B cell (primary cell): ENCODE measurements at regions not wholly inside any gene's neighbourhood (a gene's known extent, or its start where the extent isn't known, plus 50 kb on each side); places are given as distances from the start of the nearest gene placed in this dataset.

Experiments
- ATAC-seq: fragments of 200-7000 bp; cut with Tn5 transposase; one replicate; pipeline ENCODE4 v1.10.0; 2021; ENCODE audit warnings: low read depth, mild to moderate bottlenecking, moderate number of reproducible peaks, moderate library complexity
- CTCF ChIA-PET: fragments of 350-600 bp; sonication (Branson Sonifier 250); formaldehyde crosslinking; loops from one replicate; lab custom pipeline; 2021; ENCODE audit warnings: antibody characterized with exemption, inconsistent platforms; lab: Charles Lee
- POLR2A ChIA-PET: fragments of 350-600 bp; sonication (Branson Sonifier 250); formaldehyde crosslinking; loops from one replicate; lab custom pipeline; 2021; ENCODE audit warnings: antibody characterized with exemption; lab: Charles Lee
- DNase-seq: peaks from one replicate; pipeline ENCODE4 v3.0.0; 2013
- H2AFZ ChIP-seq: 2 replicates; pipeline ENCODE4 v1.6.1; 2012; ENCODE audit warnings: mild to moderate bottlenecking, low read depth, low read length; ENCODE audit not compliant: insufficient read depth, poor library complexity, severe bottlenecking
- H3K27ac ChIP-seq, 2 donors: 1 replicate in 1 of 2; 2 replicates in 1 of 2; pipeline ENCODE4 v1.5.1; 2012 to 2013; ENCODE audit warnings: low read length in 2 of 2, mild to moderate bottlenecking in 2 of 2, moderate library complexity in 1 of 2
- H3K27me3 ChIP-seq, 4 experiments: fragments of 200-600 bp in 1 of 4; sonication (generic) in 1 of 4; replicated peaks in 1 of 4; 1 replicate in 2 of 4; 2 replicates in 2 of 4; pipeline versions ENCODE4 v1.6.1 to v1.7.0; 2013 to 2016; ENCODE audit warnings: low read length in 3 of 4, mild to moderate bottlenecking in 2 of 4, mixed read lengths in 1 of 4, moderate library complexity in 1 of 4; ENCODE audit not compliant: insufficient read depth in 4 of 4, control insufficient read depth in 3 of 4; ENCODE audit errors: control extremely low read depth in 1 of 4
- H3K36me3 ChIP-seq, 2 experiments: replicated peaks in 1 of 2; 1 replicate in 1 of 2; 2 replicates in 1 of 2; pipeline versions ENCODE4 v1.6.1 to v1.7.1; 2013; ENCODE audit warnings: low read length in 1 of 2; ENCODE audit not compliant: insufficient read depth in 2 of 2, control insufficient read depth in 1 of 2; ENCODE audit errors: control extremely low read depth in 1 of 2, extremely low read depth in 1 of 2
- H3K4me1 ChIP-seq, 2 donors: fragments of 200-600 bp in 1 of 2; sonication (generic) in 1 of 2; 1 replicate in 1 of 2; 2 replicates in 1 of 2; pipeline versions ENCODE4 v1.5.1 to v1.6.1; 2013 to 2017; ENCODE audit warnings: low read length in 2 of 2; ENCODE audit not compliant: control insufficient read depth in 2 of 2, insufficient read depth in 2 of 2
- H3K4me2 ChIP-seq: replicated peaks from 2 replicates; pipeline ENCODE3; 2012; ENCODE audit warnings: mild to moderate bottlenecking, low read depth, low read length; ENCODE audit not compliant: poor library complexity, severe bottlenecking
- H3K4me3 ChIP-seq, 5 experiments: fragments of 200-600 bp in 1 of 5; sonication (generic) in 1 of 5; 1 replicate in 3 of 5; 2 replicates in 2 of 5; pipeline versions ENCODE4 v1.5.1 to v1.7.0; 2011 to 2016; ENCODE audit warnings: low read length in 4 of 5, mild to moderate bottlenecking in 4 of 5, low read depth in 2 of 5, control low read depth in 1 of 5, moderate library complexity in 1 of 5; ENCODE audit not compliant: insufficient read depth in 1 of 5; ENCODE audit errors: control extremely low read depth in 1 of 5, extremely low read depth in 1 of 5
- H3K79me2 ChIP-seq: fragments of 200-600 bp; sonication (generic); one replicate; pipeline ENCODE4 v1.6.0; 2016; ENCODE audit warnings: low read length; ENCODE audit not compliant: control insufficient read depth, insufficient read depth
- H3K9ac ChIP-seq: fragments of 200-600 bp; sonication (generic); 2 replicates; pipeline ENCODE4 v1.6.1; 2017; ENCODE audit warnings: mild to moderate bottlenecking, low read length, moderate library complexity
- H3K9me3 ChIP-seq, 3 donors: one replicate each; pipeline versions ENCODE4 v1.6.1 to v1.7.1; 2013; ENCODE audit warnings: low read length in 2 of 3; ENCODE audit not compliant: control insufficient read depth in 2 of 3, insufficient read depth in 1 of 3; ENCODE audit errors: control extremely low read depth in 1 of 3
- H4K20me1 ChIP-seq: 2 replicates; pipeline ENCODE4 v1.6.0; 2012; ENCODE audit warnings: mild to moderate bottlenecking, low read length; ENCODE audit not compliant: insufficient read depth, control insufficient read depth, poor library complexity, severe bottlenecking
- H3K27ac Mint-ChIP-seq: one replicate; pipeline ENCODE4 v1.8.0; 2021; ENCODE audit warnings: mixed read lengths
- H3K27me3 Mint-ChIP-seq: one replicate; pipeline ENCODE4 v1.8.0; 2021; ENCODE audit warnings: mixed read lengths
- H3K4me1 Mint-ChIP-seq: one replicate; pipeline ENCODE4 v1.8.0; 2021; ENCODE audit warnings: mixed read lengths
- H3K4me3 Mint-ChIP-seq: one replicate; pipeline ENCODE4 v1.8.0; 2021; ENCODE audit warnings: mixed read lengths
- H3K9me3 Mint-ChIP-seq: one replicate; pipeline ENCODE4 v1.8.0; 2022; ENCODE audit warnings: mixed read lengths; ENCODE audit not compliant: insufficient read depth
- CTCF ChIP-seq: fragments of 200-600 bp; IDR thresholded peaks from one replicate; pipeline ENCODE4 v1.8.0; 2022; ENCODE audit warnings: antibody characterized with exemption, mild to moderate bottlenecking
- EZH2 ChIP-seq: IDR thresholded peaks from 2 replicates; pipeline ENCODE4 v1.6.1; 2012; ENCODE audit warnings: borderline replicate concordance, low read depth, mild to moderate bottlenecking, moderate library complexity, low read length; ENCODE audit not compliant: insufficient read depth, poor library complexity, severe bottlenecking
- WGBS: methylation state at CpG from one replicate; pipeline ENCODE4 v1.1.5; 2013; ENCODE audit warnings: missing lambda C conversion rate; ENCODE audit not compliant: insufficient coverage; 5-methylcytosine and 5-hydroxymethylcytosine counted together
- intact Hi-C: fragments of 100-400 bp; cut with micrococcal nuclease; formaldehyde crosslinking; loops from one replicate; pipeline ENCODE4 v1.10.0; 2022

DNA sequence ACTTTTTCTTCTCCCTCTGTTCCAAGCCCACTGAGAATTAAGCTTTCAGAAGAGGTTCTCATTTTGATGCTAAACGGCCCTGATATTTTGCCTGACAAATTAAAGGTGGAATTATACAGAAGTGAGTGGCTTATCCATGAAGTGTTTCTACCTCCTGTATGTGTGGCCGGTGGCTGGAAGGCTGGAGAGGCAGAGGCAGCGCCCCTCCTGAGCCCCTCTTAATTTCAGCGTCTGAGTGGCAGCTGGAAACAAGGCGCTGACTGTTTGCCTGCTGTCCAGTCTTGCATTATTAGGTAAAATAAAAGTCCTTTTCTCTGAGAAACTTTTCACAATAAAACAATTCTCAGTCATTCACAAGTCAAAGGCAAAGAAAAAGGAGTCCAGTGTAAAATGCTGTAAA is 685.7 kb downstream of the MCTP2 start:
- H3K27ac ChIP-seq: no peak overlapping the region
- H3K79me2 ChIP-seq: no peaks in the 10 kb centered on the region
- no peak overlapping the region for H2AFZ ChIP-seq
- H3K4me1 ChIP-seq: no peaks in the 10 kb centered on the region
- Mint-ChIP-seq H3K27me3 (no peaks in the 10 kb centered on the region), H3K4me3 (no peak overlapping the region), H3K9me3 (no peaks in the 10 kb centered on the region), H3K4me1 (no peaks in the 10 kb centered on the region), H3K27ac (no peak overlapping the region)
- no peak for ATAC-seq
- no peak for DNase-seq
- no peaks in the 10 kb centered on the region for H4K20me1 ChIP-seq
- no peak overlapping the region for H3K4me3 ChIP-seq
- no peaks in the 10 kb centered on the region for H3K27me3 ChIP-seq
- ChIA-PET POLR2A (no interaction called here), CTCF (no interaction called here)
- no peak overlapping the region for H3K4me2 ChIP-seq
- intact Hi-C loops: no loop called here
- no peak overlapping the region for H3K9ac ChIP-seq
- H3K36me3 ChIP-seq: no peaks in the 10 kb centered on the region
- WGBS: 86% methylated on average over 2 of the region's 5 CpGs
- peaks cover 0 to 3% (median 0%) of the 10 kb centered on the region in 3 donors for H3K9me3 ChIP-seq
- TF ChIP-seq CTCF (no peak), EZH2 (no peak)

DNA sequence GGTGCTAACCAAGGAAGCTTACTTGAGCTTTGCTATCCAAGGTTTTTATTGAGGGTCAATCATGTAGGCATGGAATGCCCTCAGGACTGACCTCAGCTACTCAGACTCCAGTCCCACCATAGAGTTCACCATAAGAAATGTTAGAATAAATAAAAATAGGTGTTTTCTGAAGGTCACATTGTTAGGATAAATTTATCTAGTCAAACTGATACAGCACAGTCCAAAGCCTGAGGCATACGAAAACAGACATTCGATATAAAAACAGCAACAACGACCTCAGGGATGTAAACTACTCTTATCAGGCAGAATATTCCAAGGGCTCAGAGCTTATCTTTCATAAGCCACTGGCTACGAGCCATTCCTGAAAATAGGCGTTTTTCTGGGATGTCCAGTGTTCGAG is 690.6 kb downstream of the MCTP2 start:
- Mint-ChIP-seq H3K4me1 (no peaks in the 10 kb centered on the region), H3K4me3 (no peak overlapping the region), H3K27me3 (no peaks in the 10 kb centered on the region), H3K9me3 (no peaks in the 10 kb centered on the region), H3K27ac (no peak overlapping the region)
- H4K20me1 ChIP-seq: no peaks in the 10 kb centered on the region
- POLR2A ChIA-PET: no interaction called here
- no peak overlapping the region for H3K27ac ChIP-seq
- H3K79me2 ChIP-seq: no peaks in the 10 kb centered on the region
- H2AFZ ChIP-seq: no peak overlapping the region
- no peak for DNase-seq
- no peaks in the 10 kb centered on the region for H3K36me3 ChIP-seq
- TF ChIP-seq EZH2 (no peak), CTCF (no peak)
- 80% methylated on average over 6 of the region's 6 CpGs for WGBS
- H3K9ac ChIP-seq: no peak overlapping the region
- no peak overlapping the region for H3K4me3 ChIP-seq
- CTCF ChIA-PET: no interaction called here
- no peak overlapping the region for H3K4me2 ChIP-seq
- ATAC-seq: no peak
- H3K9me3 ChIP-seq: peaks cover 0 to 3% (median 0%) of the 10 kb centered on the region in 3 donors
- H3K4me1 ChIP-seq: no peaks in the 10 kb centered on the region
- intact Hi-C loops: no loop called here
- H3K27me3 ChIP-seq: no peaks in the 10 kb centered on the region
